ENCODE measurements at regions not wholly inside any gene's neighbourhood (a gene's known extent, or its start where the extent isn't known, plus 50 kb on each side); places are given as distances from the start of the nearest gene placed in this dataset.
A peak's percentile ranks its signal among the peaks of the same experiment; 100 is the strongest.

GRCh38 chr11:11056316-11056715, 198.5 kb upstream of the ZBED5 start:
- H3K27ac ChIP-seq: no peak overlapping the region
- no peak for DNase-seq (ENCODE audit: low read depth, low spot score)

- DNase-seq (ENCODE audit: low read depth, low spot score): no peak
- H3K27ac ChIP-seq: no peak overlapping the region
Measured at GRCh38 chr11:11047851-11048610, 190.2 kb upstream of the ZBED5 start.

GRCh38 chr11:11046781-11047180, 188.9 kb upstream of the ZBED5 start:
- no peak for DNase-seq (ENCODE audit: low read depth, low spot score)
- no peak overlapping the region for H3K27ac ChIP-seq

GRCh38 chr11:11045156-11045930, 187.5 kb upstream of the ZBED5 start:
- DNase-seq (ENCODE audit: low read depth, low spot score): no peak
- no peak overlapping the region for H3K27ac ChIP-seq

GRCh38 chr11:11044137-11044855, 186.4 kb upstream of the ZBED5 start:
- no peak overlapping the region for H3K27ac ChIP-seq
- no peak for DNase-seq (ENCODE audit: low read depth, low spot score)

GRCh38 chr11:11043721-11044120, 185.9 kb upstream of the ZBED5 start:
- no peak overlapping the region for H3K27ac ChIP-seq

GRCh38 chr11:11039208-11039965, 181.5 kb upstream of the ZBED5 start:
- no peak for DNase-seq (ENCODE audit: low read depth, low spot score)
- H3K27ac ChIP-seq: no peak overlapping the region

More at GRCh38 chr11:11043721-11044120, 185.9 kb upstream of the ZBED5 start:
- DNase-seq (ENCODE audit: low read depth, low spot score): no peak

GRCh38 chr11:11038782-11039181, 180.9 kb upstream of the ZBED5 start:
- H3K27ac ChIP-seq: no peak overlapping the region
- DNase-seq (ENCODE audit: low read depth, low spot score): no peak

GRCh38 chr11:11038352-11038751, 180.5 kb upstream of the ZBED5 start:
- H3K27ac ChIP-seq: no peak overlapping the region
- no peak for DNase-seq (ENCODE audit: low read depth, low spot score)

- DNase-seq (ENCODE audit: low read depth, low spot score): no peak
Measured at GRCh38 chr11:11036848-11037732, 179.2 kb upstream of the ZBED5 start.

GRCh38 chr11:11036185-11036847, 178.5 kb upstream of the ZBED5 start:
- no peak for DNase-seq (ENCODE audit: low read depth, low spot score)
- no peak overlapping the region for H3K27ac ChIP-seq

More at GRCh38 chr11:11036848-11037732, 179.2 kb upstream of the ZBED5 start:
- H3K27ac ChIP-seq: no peak overlapping the region

GRCh38 chr11:11035331-11035730, 177.5 kb upstream of the ZBED5 start:
- H3K27ac ChIP-seq: no peak overlapping the region
- DNase-seq (ENCODE audit: low read depth, low spot score): no peak

- no peak for DNase-seq (ENCODE audit: low read depth, low spot score)
- no peak overlapping the region for H3K27ac ChIP-seq
Measured at GRCh38 chr11:11034476-11034875, 176.6 kb upstream of the ZBED5 start.

GRCh38 chr11:11032066-11032465, 174.2 kb upstream of the ZBED5 start:
- DNase-seq (ENCODE audit: low read depth, low spot score): no peak

GRCh38 chr11:11029027-11029426, 171.2 kb upstream of the ZBED5 start:
- no peak overlapping the region for H3K27ac ChIP-seq
- no peak for DNase-seq (ENCODE audit: low read depth, low spot score)

More at GRCh38 chr11:11032066-11032465, 174.2 kb upstream of the ZBED5 start:
- no peak overlapping the region for H3K27ac ChIP-seq

- DNase-seq (ENCODE audit: low read depth, low spot score): no peak
- H3K27ac ChIP-seq: no peak overlapping the region
Measured at GRCh38 chr11:11028017-11028692, 170.3 kb upstream of the ZBED5 start.

GRCh38 chr11:11027288-11027687, 169.4 kb upstream of the ZBED5 start:
- peak; percentile 58 for DNase-seq (ENCODE audit: low read depth, low spot score)
- H3K27ac ChIP-seq: no peak overlapping the region

- H3K27ac ChIP-seq: no peak overlapping the region
- DNase-seq (ENCODE audit: low read depth, low spot score): no peak
Measured at GRCh38 chr11:11025087-11025486, 167.2 kb upstream of the ZBED5 start.
